GM23338 (cell line): ENCODE measurements at regions not wholly inside any gene's neighbourhood (a gene's known extent, or its start where the extent isn't known, plus 50 kb on each side); places are given as distances from the start of the nearest gene placed in this dataset.

ENCODE experiments used
- ATAC-seq: fragments of 200-7000 bp; cut with Tn5 transposase; 3 replicates; pipeline ENCODE4 v1.9.1; 2020
- DNase-seq: peaks from one replicate; pipeline ENCODE4 v3.0.0-alpha.2; 2015; ENCODE audit warnings: low spot score
- H2AFZ ChIP-seq: fragments of 200-600 bp; sonication (generic); 2 replicates; pipeline ENCODE4 v1.8.0; 2016; ENCODE audit warnings: antibody characterized with exemption, mild to moderate bottlenecking, moderate library complexity
- H3F3A ChIP-seq: fragments of 200-600 bp; sonication (generic); replicated peaks from 2 replicates; pipeline ENCODE4 v1.8.0; 2017; ENCODE audit warnings: antibody characterized with exemption, mixed run types, low read depth
- H3K27ac ChIP-seq: fragments of 200-600 bp; sonication (generic); 2 replicates; pipeline ENCODE4 v1.6.1; 2016; ENCODE audit warnings: low read depth
- H3K27me3 ChIP-seq: fragments of 200-600 bp; sonication (generic); 2 replicates; pipeline ENCODE4 v1.8.0; 2016; ENCODE audit warnings: mild to moderate bottlenecking, mixed run types, moderate library complexity; ENCODE audit not compliant: insufficient read depth
- H3K36me3 ChIP-seq: fragments of 200-600 bp; sonication (generic); 2 replicates; pipeline ENCODE4 v1.8.0; 2016; ENCODE audit warnings: mild to moderate bottlenecking; ENCODE audit not compliant: insufficient read depth
- H3K4me1 ChIP-seq: fragments of 200-600 bp; sonication (generic); 2 replicates; pipeline ENCODE4 v1.8.0; 2016; ENCODE audit warnings: mild to moderate bottlenecking, moderate library complexity; ENCODE audit not compliant: insufficient read depth
- H3K4me2 ChIP-seq: fragments of 200-600 bp; sonication (generic); 2 replicates; pipeline ENCODE4 v1.7.1; 2017; ENCODE audit warnings: mixed run types
- H3K4me3 ChIP-seq: fragments of 200-600 bp; sonication (generic); 2 replicates; pipeline ENCODE4 v1.6.1; 2016; ENCODE audit warnings: mixed run types
- H3K79me2 ChIP-seq: fragments of 200-600 bp; sonication (generic); replicated peaks from 2 replicates; pipeline ENCODE4 v1.8.0; 2017; ENCODE audit warnings: mild to moderate bottlenecking; ENCODE audit not compliant: insufficient read depth
- H3K9me2 ChIP-seq: fragments of 200-600 bp; sonication (generic); 2 replicates; pipeline ENCODE4 v1.8.0; 2017; ENCODE audit not compliant: insufficient read depth
- H4K20me1 ChIP-seq: fragments of 200-600 bp; sonication (generic); replicated peaks from 2 replicates; pipeline ENCODE4 v1.8.0; 2017; ENCODE audit warnings: mild to moderate bottlenecking; ENCODE audit not compliant: insufficient read depth
- H3K27ac Mint-ChIP-seq: 2 replicates; pipeline ENCODE4 v1.8.0; 2020; ENCODE audit warnings: inconsistent platforms, mild to moderate bottlenecking, moderate library complexity, mixed read lengths
- H3K27me3 Mint-ChIP-seq: 3 replicates; pipeline ENCODE4 v1.8.0; 2022; ENCODE audit warnings: low read depth, mild to moderate bottlenecking, moderate library complexity, mixed read lengths, inconsistent platforms; ENCODE audit not compliant: insufficient read depth, poor library complexity
- H3K36me3 Mint-ChIP-seq: 3 replicates; pipeline ENCODE4 v1.8.0; 2021; ENCODE audit warnings: low read depth, mild to moderate bottlenecking, inconsistent platforms, moderate library complexity, mixed read lengths
- H3K4me1 Mint-ChIP-seq: 3 replicates; pipeline ENCODE4 v1.8.0; 2020; ENCODE audit warnings: mild to moderate bottlenecking, inconsistent platforms, mixed read lengths
- H3K4me3 Mint-ChIP-seq: 3 replicates; pipeline ENCODE4 v1.8.0; 2021; ENCODE audit warnings: moderate library complexity, mild to moderate bottlenecking, inconsistent platforms, mixed read lengths
- H3K9me3 Mint-ChIP-seq: 3 replicates; pipeline ENCODE4 v1.8.0; 2020; ENCODE audit warnings: moderate library complexity, mild to moderate bottlenecking, inconsistent platforms, mixed read lengths
- CREB1 ChIP-seq: fragments of 250-450 bp; sonication (Bioruptor Pico); IDR thresholded peaks from 2 replicates; pipeline ENCODE4 v1.5.0; 2020; ENCODE audit warnings: low read depth, mild to moderate bottlenecking, moderate library complexity
- CTCF ChIP-seq, 2 experiments: fragments of 200-600 bp in 1 of 2; sonication (generic) in 1 of 2; conservative IDR thresholded peaks; 2 replicates each; pipeline versions ENCODE4 v1.5.1 to v1.6.1; 2016 to 2017; ENCODE audit warnings: antibody characterized with exemption in 2 of 2, low read depth in 2 of 2, mild to moderate bottlenecking in 2 of 2, moderate library complexity in 1 of 2
- EZH2 ChIP-seq: fragments of 200-600 bp; sonication (generic); IDR thresholded peaks from one replicate; pipeline ENCODE4 v1.8.0; 2017; ENCODE audit warnings: antibody characterized with exemption, mild to moderate bottlenecking, low read depth; ENCODE audit not compliant: unreplicated experiment
- EZH2phosphoT487 ChIP-seq: fragments of 200-600 bp; sonication (generic); IDR thresholded peaks from one replicate; pipeline ENCODE4 v1.8.1; 2018; ENCODE audit warnings: antibody characterized with exemption; ENCODE audit not compliant: unreplicated experiment
- JUNB ChIP-seq: IDR thresholded peaks from one replicate; pipeline ENCODE4 v1.6.1; 2016; ENCODE audit warnings: antibody characterized with exemption; ENCODE audit not compliant: unreplicated experiment
- NANOG ChIP-seq: IDR thresholded peaks from 2 replicates; pipeline ENCODE4 v1.6.1; 2016; ENCODE audit warnings: antibody characterized with exemption, borderline replicate concordance
- POLR2AphosphoS5 ChIP-seq: IDR thresholded peaks from 2 replicates; pipeline ENCODE4 v1.6.1; 2016; ENCODE audit warnings: antibody characterized with exemption, low read depth
- REST ChIP-seq: IDR thresholded peaks from one replicate; pipeline ENCODE4 v1.6.1; 2018; ENCODE audit warnings: antibody characterized with exemption; ENCODE audit not compliant: unreplicated experiment
- STAT1 ChIP-seq: IDR thresholded peaks from one replicate; pipeline ENCODE4 v1.6.1; 2016; ENCODE audit warnings: antibody characterized with exemption; ENCODE audit not compliant: unreplicated experiment
- ZNF114 ChIP-seq: fragments of 250-450 bp; sonication (Bioruptor Pico); IDR thresholded peaks from 2 replicates; pipeline ENCODE4 v1.5.0; 2020; ENCODE audit warnings: mild to moderate bottlenecking, moderate library complexity
- ZNF331 ChIP-seq: fragments of 250-450 bp; sonication (Bioruptor Pico); IDR thresholded peaks from 2 replicates; pipeline ENCODE4 v1.5.0; 2020; ENCODE audit warnings: low read depth, mild to moderate bottlenecking, moderate library complexity
- TF ChIP-seq, protein P1 (sequence below): IDR thresholded peaks from 2 replicates; pipeline ENCODE4 v1.6.1; 2016; ENCODE audit warnings: antibody characterized with exemption

- no peak for TF ChIP-seq REST
- no peak for TF ChIP-seq CTCF (conservative IDR thresholded peaks at IDR 0.05; ENCODE audit: low read depth in 2 of 2)
- no peak for TF ChIP-seq EZH2
- TF ChIP-seq, protein P1, sequence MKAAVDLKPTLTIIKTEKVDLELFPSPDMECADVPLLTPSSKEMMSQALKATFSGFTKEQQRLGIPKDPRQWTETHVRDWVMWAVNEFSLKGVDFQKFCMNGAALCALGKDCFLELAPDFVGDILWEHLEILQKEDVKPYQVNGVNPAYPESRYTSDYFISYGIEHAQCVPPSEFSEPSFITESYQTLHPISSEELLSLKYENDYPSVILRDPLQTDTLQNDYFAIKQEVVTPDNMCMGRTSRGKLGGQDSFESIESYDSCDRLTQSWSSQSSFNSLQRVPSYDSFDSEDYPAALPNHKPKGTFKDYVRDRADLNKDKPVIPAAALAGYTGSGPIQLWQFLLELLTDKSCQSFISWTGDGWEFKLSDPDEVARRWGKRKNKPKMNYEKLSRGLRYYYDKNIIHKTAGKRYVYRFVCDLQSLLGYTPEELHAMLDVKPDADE: no peak
- TF ChIP-seq JUNB: no peak
- no peak for TF ChIP-seq CREB1
- TF ChIP-seq POLR2AphosphoS5: no peak
- TF ChIP-seq ZNF331 (CRISPR knock-in tag): no peak
- TF ChIP-seq NANOG: no peak
- no peak for TF ChIP-seq ZNF114
These were observed 381.6 kb downstream of the DUSP6 start (continued) for GRCh38 chr12:88970740-88971139.

- ATAC-seq: no peak
- no peaks in the 10 kb centered on the region for H3K27me3 ChIP-seq
- Mint-ChIP-seq H3K4me3 (no peak overlapping the region), H3K27ac (no peak overlapping the region), H3K4me1 (no peaks in the 10 kb centered on the region), H3K36me3 (no peaks in the 10 kb centered on the region), H3K9me3 (no peaks in the 10 kb centered on the region), H3K27me3 (no peaks in the 10 kb centered on the region)
- no peak for DNase-seq
- H3K79me2 ChIP-seq: no peaks in the 10 kb centered on the region
- H3K4me3 ChIP-seq: no peak overlapping the region
- H3F3A ChIP-seq: no peaks in the 10 kb centered on the region
- H4K20me1 ChIP-seq: no peaks in the 10 kb centered on the region
- H3K4me2 ChIP-seq: no peak overlapping the region
- no peaks in the 10 kb centered on the region; the same call in 1 of the 2 replicates for H3K9me2 ChIP-seq
- no peaks in the 10 kb centered on the region for H3K4me1 ChIP-seq
- H2AFZ ChIP-seq: peak overlapping the region; percentile 40; the same call in 1 of the 2 replicates
- H3K36me3 ChIP-seq: no peaks in the 10 kb centered on the region
- H3K27ac ChIP-seq: no peak overlapping the region
- TF ChIP-seq ZNF331 (CRISPR knock-in tag): no peak
- no peak for TF ChIP-seq STAT1
- no peak for TF ChIP-seq JUNB
- no peak for TF ChIP-seq CREB1
- TF ChIP-seq NANOG: no peak
- TF ChIP-seq POLR2AphosphoS5: no peak
- no peak for TF ChIP-seq EZH2phosphoT487
- TF ChIP-seq REST: no peak
- TF ChIP-seq, protein P1: no peak
These were observed 383.2 kb downstream of the DUSP6 start for GRCh38 chr12:88969127-88969526.
